Ishikawa (cell line): ENCODE measurements at regions not wholly inside any gene's neighbourhood (a gene's known extent, or its start where the extent isn't known, plus 50 kb on each side); places are given as distances from the start of the nearest gene placed in this dataset.

Experiments used
- CEBPB ChIP-seq: IDR thresholded peaks from 2 replicates; pipeline ENCODE4 v1.6.1; 2012
- EGR1 ChIP-seq: IDR thresholded peaks from 2 replicates; pipeline ENCODE4 v1.6.1; 2012
- EP300 ChIP-seq: IDR thresholded peaks from 2 replicates; pipeline ENCODE4 v1.6.1; 2012; ENCODE audit warnings: borderline replicate concordance
- MAX ChIP-seq: IDR thresholded peaks from 2 replicates; pipeline ENCODE4 v1.6.1; 2012
- NFIC ChIP-seq: IDR thresholded peaks from 2 replicates; pipeline ENCODE4 v1.6.1; 2012
- RAD21 ChIP-seq: IDR thresholded peaks from 2 replicates; pipeline ENCODE4 v1.6.1; 2012; ENCODE audit warnings: low read depth
- REST ChIP-seq: IDR thresholded peaks from 2 replicates; pipeline ENCODE4 v1.6.1; 2012; ENCODE audit warnings: low read depth, mild to moderate bottlenecking
- TAF1 ChIP-seq: IDR thresholded peaks from 2 replicates; pipeline ENCODE4 v1.6.1; 2012; ENCODE audit warnings: low read depth, mild to moderate bottlenecking
- TCF12 ChIP-seq: IDR thresholded peaks from 2 replicates; pipeline ENCODE4 v1.6.1; 2012; ENCODE audit warnings: low read depth
- YY1 ChIP-seq: IDR thresholded peaks from 2 replicates; pipeline ENCODE4 v1.6.1; 2012; ENCODE audit warnings: low read depth

GRCh38 chr7:47007471-47007870 is 574.4 kb downstream of the TNS3 start:
- TF ChIP-seq REST (no peak), TAF1 (no peak), EGR1 (no peak), RAD21 (no peak), YY1 (no peak), EP300 (no peak), NFIC (no peak), TCF12 (no peak), MAX (no peak), CEBPB (no peak)
